Gastroesophageal sphincter (tissue), 4 donors: ENCODE measurements at regions not wholly inside any gene's neighbourhood (a gene's known extent, or its start where the extent isn't known, plus 50 kb on each side); places are given as distances from the start of the nearest gene placed in this dataset.

ENCODE experiments used
- ATAC-seq: fragments of 150-250 bp; one replicate; pipeline ENCODE4 v1.9.1; 2016; ENCODE audit warnings: mild to moderate bottlenecking, moderate library complexity
- H3K27ac ChIP-seq, 4 donors: fragments of 200-600 bp; sonication (generic) in 3 of 4; 1 replicate in 3 of 4; 2 replicates in 1 of 4; pipeline ENCODE4 v1.5.1; 2016 to 2019
- H3K27me3 ChIP-seq: fragments of 200-600 bp; sonication (generic); one replicate; pipeline ENCODE4 v1.5.1; 2019
- H3K36me3 ChIP-seq, 2 donors: fragments of 200-600 bp; sonication (generic); one replicate each; pipeline ENCODE4 v1.5.1; 2019; ENCODE audit warnings: control low read depth in 1 of 2
- H3K4me1 ChIP-seq, 3 donors: fragments of 200-600 bp; sonication (generic); 1 replicate in 2 of 3; 2 replicates in 1 of 3; pipeline ENCODE4 v1.5.1; 2016 to 2019; ENCODE audit warnings: control low read depth in 2 of 3
- H3K4me3 ChIP-seq, 2 donors: fragments of 200-600 bp; sonication (generic); one replicate each; pipeline ENCODE4 v1.5.1; 2019; ENCODE audit warnings: mild to moderate bottlenecking in 1 of 2, moderate library complexity in 1 of 2
- H3K9me3 ChIP-seq, 3 donors: fragments of 200-600 bp; sonication (generic); one replicate each; pipeline ENCODE4 v1.5.1; 2017 to 2019; ENCODE audit warnings: control low read depth in 2 of 3
- CTCF ChIP-seq, 4 experiments: fragments of 200-600 bp in 2 of 4; fragments of 450-650 bp in 2 of 4; sonication (generic) in 1 of 4; IDR thresholded peaks; one replicate each; pipeline ENCODE4 v1.5.1; 2017 to 2019; ENCODE audit warnings: antibody characterized with exemption in 4 of 4, mild to moderate bottlenecking in 2 of 4, moderate library complexity in 2 of 4
- EP300 ChIP-seq: sonication (generic); formaldehyde crosslinking; IDR thresholded peaks from one replicate; pipeline ENCODE4 v1.6.1; 2017; ENCODE audit warnings: antibody characterized with exemption, mild to moderate bottlenecking
- POLR2A ChIP-seq, 2 donors: fragments of 450-650 bp; IDR thresholded peaks; one replicate each; pipeline ENCODE4 v1.6.1; 2017; ENCODE audit warnings: antibody characterized with exemption in 2 of 2, mild to moderate bottlenecking in 2 of 2, moderate library complexity in 1 of 2
- POLR2AphosphoS5 ChIP-seq: sonication (generic); formaldehyde crosslinking; IDR thresholded peaks from one replicate; pipeline ENCODE4 v1.6.1; 2017; ENCODE audit warnings: antibody characterized with exemption
- WGBS, 2 donors: methylation state at CpG; one replicate each; pipeline ENCODE4 v1.1.5; 2018; ENCODE audit warnings: low coverage in 1 of 2; 5-methylcytosine and 5-hydroxymethylcytosine counted together

- no peaks in the 10 kb centered on the region for H3K9me3 ChIP-seq
- TF ChIP-seq CTCF (IDR thresholded peaks at IDR 0.05), result no peak
- TF ChIP-seq EP300, result no peak
- no peak for TF ChIP-seq POLR2AphosphoS5
- no peak for TF ChIP-seq POLR2A (IDR thresholded peaks at IDR 0.05)
- WGBS, 2 donors, result 68 to 81% methylated on average over 3 of the region's 4 CpGs
- H3K4me1 ChIP-seq, result no peaks in the 10 kb centered on the region
- H3K36me3 ChIP-seq, result no peaks in the 10 kb centered on the region
- no peak for ATAC-seq
- H3K4me3 ChIP-seq, result no peak overlapping the region
- no peak overlapping the region for H3K27ac ChIP-seq
- no peaks in the 10 kb centered on the region for H3K27me3 ChIP-seq
These were observed 173.4 kb upstream of the HMCN1 start for GRCh38 chr1:185560760-185561159.

- no peak overlapping the region for H3K4me3 ChIP-seq
- H3K27me3 ChIP-seq, result no peaks in the 10 kb centered on the region
- H3K4me1 ChIP-seq, result no peaks in the 10 kb centered on the region
- ATAC-seq, result peak; percentile 51
- H3K36me3 ChIP-seq, result no peaks in the 10 kb centered on the region
- H3K9me3 ChIP-seq, result no peaks in the 10 kb centered on the region
- TF ChIP-seq EP300 (no peak), POLR2AphosphoS5 (no peak), CTCF (IDR thresholded peaks at IDR 0.05) (no peak), POLR2A (IDR thresholded peaks at IDR 0.05) (no peak)
- WGBS, 2 donors, result 60 to 100% methylated on average over 1 to 2 of the region's 3 CpGs
- no peak overlapping the region for H3K27ac ChIP-seq
These were observed 174.4 kb upstream of the HMCN1 start for GRCh38 chr1:185559684-185560331.

- ATAC-seq, result no peak
- Histone ChIP-seq H3K27ac (no peak overlapping the region), H3K4me1 (no peaks in the 10 kb centered on the region), H3K9me3 (no peaks in the 10 kb centered on the region), H3K27me3 (no peaks in the 10 kb centered on the region), H3K4me3 (no peak overlapping the region), H3K36me3 (no peaks in the 10 kb centered on the region)
- no peak for TF ChIP-seq POLR2A (IDR thresholded peaks at IDR 0.05)
- TF ChIP-seq POLR2AphosphoS5, result no peak
- no peak for TF ChIP-seq EP300
- no peak for TF ChIP-seq CTCF (IDR thresholded peaks at IDR 0.05)
- 100% methylated on average over 1 of the region's 1 CpG for WGBS, 2 donors
These were observed 175.0 kb upstream of the HMCN1 start for GRCh38 chr1:185559151-185559550.

GRCh38 chr1:185556561-185556960, 177.6 kb upstream of the HMCN1 start:
- WGBS, 2 donors, result 8 to 45% methylated on average over 1 of the region's 1 CpG
- no peaks in the 10 kb centered on the region for H3K4me1 ChIP-seq

More at GRCh38 chr1:185556561-185556960, 177.6 kb upstream of the HMCN1 start:
- no peaks in the 10 kb centered on the region for H3K9me3 ChIP-seq
- H3K27ac ChIP-seq, result no peak overlapping the region
- H3K27me3 ChIP-seq, result no peaks in the 10 kb centered on the region
- H3K36me3 ChIP-seq, result no peaks in the 10 kb centered on the region
- no peak overlapping the region for H3K4me3 ChIP-seq
- no peak for ATAC-seq
- no peak for TF ChIP-seq CTCF (IDR thresholded peaks at IDR 0.05)
- TF ChIP-seq EP300, result no peak
- no peak for TF ChIP-seq POLR2A (IDR thresholded peaks at IDR 0.05)
- no peak for TF ChIP-seq POLR2AphosphoS5
